Activated CD8-positive, alpha-beta T cell treated with anti-CD3 and anti-CD28 coated beads, Interleukin-2, amount 10 ng/mL, durations not matched to agents 7 days and 5 days (primary cell): ENCODE measurements at regions not wholly inside any gene's neighbourhood (a gene's known extent, or its start where the extent isn't known, plus 50 kb on each side); places are given as distances from the start of the nearest gene placed in this dataset.

Source experiments
- ATAC-seq: fragments of 150-1000 bp; cut with Tn5 transposase; one replicate; pipeline ENCODE4 v1.10.0; 2021; ENCODE audit warnings: moderate library complexity
- CTCF ChIA-PET: fragments of 350-600 bp; sonication (Branson Sonifier 250); formaldehyde crosslinking; loops from one replicate; lab custom pipeline; 2021; ENCODE audit warnings: antibody characterized with exemption; lab: Charles Lee
- POLR2A ChIA-PET: fragments of 350-600 bp; sonication (Branson Sonifier 250); formaldehyde crosslinking; loops from one replicate; lab custom pipeline; 2021; ENCODE audit warnings: antibody characterized with exemption; lab: Charles Lee
- DNase-seq: peaks from one replicate; pipeline ENCODE4 v3.0.0-alpha.2; 2020
- H3K27ac Mint-ChIP-seq: one replicate; pipeline ENCODE4 v1.8.0; 2021; ENCODE audit warnings: mild to moderate bottlenecking, mixed read lengths
- H3K27me3 Mint-ChIP-seq: one replicate; pipeline ENCODE4 v1.8.0; 2021; ENCODE audit warnings: low read depth, mixed read lengths
- H3K36me3 Mint-ChIP-seq: one replicate; pipeline ENCODE4 v1.8.0; 2021; ENCODE audit warnings: low read depth, mixed read lengths
- H3K4me1 Mint-ChIP-seq: one replicate; pipeline ENCODE4 v1.8.0; 2021; ENCODE audit warnings: low read depth, mixed read lengths
- H3K4me3 Mint-ChIP-seq: one replicate; pipeline ENCODE4 v1.8.0; 2021; ENCODE audit warnings: mild to moderate bottlenecking, mixed read lengths
- H3K9me3 Mint-ChIP-seq: one replicate; pipeline ENCODE4 v1.8.0; 2022; ENCODE audit warnings: mixed read lengths; ENCODE audit not compliant: insufficient read depth

DNA sequence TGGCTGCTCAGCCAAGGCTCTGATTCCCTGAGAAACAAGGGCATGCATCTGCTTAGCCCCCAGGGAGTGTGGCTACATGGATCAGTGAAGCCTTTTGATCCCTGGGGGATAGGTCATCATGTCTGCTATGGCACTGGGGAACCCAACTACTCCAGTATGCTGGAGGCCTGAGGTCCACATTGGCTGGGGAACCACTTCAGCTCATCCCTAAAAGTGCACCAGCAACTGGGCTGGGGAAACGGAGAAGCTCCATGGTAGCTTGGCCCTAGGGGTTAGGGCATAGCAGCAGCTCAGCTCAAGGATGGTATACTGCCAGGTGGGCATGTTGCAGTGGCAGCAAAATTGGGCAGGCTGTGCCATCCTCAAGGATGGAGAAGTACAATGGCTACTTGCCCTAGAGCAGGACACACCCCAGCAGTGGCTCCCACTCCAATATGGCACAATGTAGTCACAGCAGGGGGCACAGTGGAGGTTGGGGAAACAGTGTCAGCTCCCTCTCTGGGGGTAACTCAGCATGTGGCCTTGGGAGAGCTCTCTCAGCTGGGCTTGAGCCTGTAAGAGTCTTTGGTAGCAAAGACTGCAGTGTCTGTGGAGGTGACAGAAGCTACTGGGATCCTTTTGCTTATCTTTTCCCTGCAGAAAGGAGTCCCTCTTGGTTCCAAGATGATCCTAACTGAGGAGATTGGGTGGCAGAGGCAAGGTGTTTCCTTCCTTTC is 111.5 kb upstream of the FSTL4 start:
- no peak for DNase-seq
- H3K4me1 Mint-ChIP-seq = no peaks in the 10 kb centered on the region
- H3K27ac Mint-ChIP-seq = no peak overlapping the region
- ChIA-PET POLR2A (interaction anchor here (0.5 kb wide), 1 partner anchor 1215 kb away, joined by 4 read pairs; no protein-coding TSS in a partner anchor), CTCF (no interaction called here)
- ATAC-seq = no peak
- peaks cover 2% of the 10 kb centered on the region for H3K9me3 Mint-ChIP-seq
- peaks cover 9% of the 10 kb centered on the region for H3K27me3 Mint-ChIP-seq
- H3K4me3 Mint-ChIP-seq = no peak overlapping the region
- H3K36me3 Mint-ChIP-seq = no peaks in the 10 kb centered on the region

DNA sequence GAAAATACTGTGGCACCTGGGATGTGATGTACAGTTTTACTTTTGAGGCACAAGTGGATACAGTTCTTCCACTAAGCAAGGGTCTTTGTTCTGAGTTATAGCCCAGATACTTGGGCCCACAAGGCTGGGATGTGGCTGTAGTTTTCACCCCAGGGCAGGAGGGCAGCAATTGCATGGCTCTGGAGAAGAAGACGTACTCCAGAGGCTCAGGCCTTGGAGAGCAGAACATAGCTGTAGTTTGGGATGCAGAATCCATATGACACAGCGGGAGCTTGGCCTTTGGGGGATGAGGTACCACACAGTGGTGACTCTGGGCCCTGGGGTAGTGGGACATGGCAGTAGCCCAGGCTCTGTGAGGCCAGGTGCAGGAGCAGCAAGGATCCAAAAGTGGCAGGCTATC is 110.8 kb upstream of the FSTL4 start:
- Mint-ChIP-seq H3K27me3 (peaks cover 12% of the 10 kb centered on the region), H3K9me3 (peaks cover 2% of the 10 kb centered on the region), H3K36me3 (no peaks in the 10 kb centered on the region), H3K4me3 (no peak overlapping the region), H3K27ac (no peak overlapping the region), H3K4me1 (no peaks in the 10 kb centered on the region)
- ATAC-seq = no peak
- CTCF ChIA-PET = no interaction called here
- POLR2A ChIA-PET = interaction anchor here (0.5 kb wide), 1 partner anchor 1214 kb away, joined by 4 read pairs; no protein-coding TSS in a partner anchor
- no peak for DNase-seq

DNA sequence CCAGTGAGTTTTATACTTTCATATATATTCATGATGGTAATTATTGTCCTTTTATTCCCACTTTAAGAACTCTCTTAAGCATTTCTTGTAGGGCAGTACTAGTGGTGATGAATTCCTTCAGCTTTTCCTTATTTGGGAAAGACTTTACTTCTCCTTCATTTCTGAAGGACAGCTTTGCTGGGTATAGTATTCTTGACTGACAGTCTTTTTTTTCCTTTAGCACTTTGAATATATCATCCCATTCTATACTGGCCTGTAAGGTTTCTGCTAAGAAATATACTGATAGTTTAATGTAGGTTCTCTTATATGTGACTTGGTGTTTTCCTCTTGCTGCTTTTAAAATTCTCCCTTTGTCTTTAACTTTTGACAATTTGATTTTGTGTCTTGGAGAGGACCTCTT is 109.0 kb upstream of the FSTL4 start:
- CTCF ChIA-PET = no interaction called here
- Mint-ChIP-seq H3K9me3 (peaks cover 2% of the 10 kb centered on the region), H3K4me3 (no peak overlapping the region), H3K4me1 (no peaks in the 10 kb centered on the region), H3K27ac (no peak overlapping the region), H3K36me3 (no peaks in the 10 kb centered on the region), H3K27me3 (peaks cover 12% of the 10 kb centered on the region)
- ATAC-seq = no peak
- no peak for DNase-seq
- POLR2A ChIA-PET = no interaction called here

DNA sequence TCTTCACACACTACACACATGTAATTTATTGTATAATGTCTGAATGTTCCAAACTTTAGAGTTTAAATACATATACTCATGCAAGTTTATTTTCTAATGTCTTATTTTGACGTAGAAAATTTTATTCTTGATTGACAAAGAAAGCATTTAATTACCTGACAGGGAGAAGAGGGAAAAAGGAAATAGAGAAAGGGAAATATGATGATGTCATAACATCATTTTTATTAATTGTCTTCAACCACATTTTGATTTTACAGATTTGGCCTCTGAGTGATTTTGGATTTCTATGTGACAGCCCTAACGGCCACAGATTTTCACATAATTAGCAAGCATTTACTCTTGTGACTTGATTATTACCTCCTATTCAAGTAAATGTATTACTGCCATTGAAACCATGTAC is 106.1 kb upstream of the FSTL4 start:
- ChIA-PET CTCF (no interaction called here), POLR2A (no interaction called here)
- H3K9me3 Mint-ChIP-seq = peaks cover 2% of the 10 kb centered on the region
- H3K4me3 Mint-ChIP-seq = no peak overlapping the region
- no peak for ATAC-seq
- no peaks in the 10 kb centered on the region for H3K4me1 Mint-ChIP-seq
- peaks cover 17% of the 10 kb centered on the region for H3K27me3 Mint-ChIP-seq
- H3K36me3 Mint-ChIP-seq = no peaks in the 10 kb centered on the region
- DNase-seq = no peak
- no peak overlapping the region for H3K27ac Mint-ChIP-seq

DNA sequence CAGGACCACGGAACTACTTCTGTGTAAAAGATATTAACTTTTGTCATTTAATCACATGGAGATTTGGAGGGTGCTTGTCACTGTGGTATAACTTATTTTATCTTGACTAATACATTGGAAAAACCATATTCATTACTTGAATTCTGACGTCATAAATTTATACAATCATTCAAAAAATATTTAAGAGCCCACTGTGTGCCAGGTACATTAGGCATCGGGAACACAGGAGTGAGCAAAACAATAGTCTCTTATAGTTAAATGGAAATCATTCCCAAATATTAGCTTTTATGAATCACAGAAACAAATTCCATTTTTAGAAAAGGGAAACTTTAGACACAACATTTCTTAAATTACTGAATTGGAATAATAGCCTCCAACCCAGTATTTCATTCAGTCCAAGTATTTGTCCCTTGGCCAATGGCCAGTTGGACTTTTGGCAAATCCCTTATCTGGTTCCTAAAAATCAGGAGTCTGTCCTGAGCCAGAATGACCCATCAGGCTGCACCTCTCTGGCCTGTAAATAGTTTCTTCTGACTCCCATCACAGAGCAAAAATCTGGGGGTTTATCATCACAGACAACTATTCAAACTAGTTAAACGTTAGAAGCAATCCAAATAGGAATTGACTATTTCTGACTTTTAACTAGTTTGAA is 104.3 kb upstream of the FSTL4 start:
- ATAC-seq (no peak), DNase-seq (no peak)
- H3K4me3 Mint-ChIP-seq = no peak overlapping the region
- H3K9me3 Mint-ChIP-seq = peaks cover 2% of the 10 kb centered on the region
- no peak overlapping the region for H3K27ac Mint-ChIP-seq
- H3K27me3 Mint-ChIP-seq = peaks cover 17% of the 10 kb centered on the region
- H3K36me3 Mint-ChIP-seq = no peaks in the 10 kb centered on the region
- ChIA-PET POLR2A (interaction anchor here (0.5 kb wide), 1 partner anchor 12 kb away, joined by 3 read pairs; no protein-coding TSS in a partner anchor), CTCF (no interaction called here)
- no peaks in the 10 kb centered on the region for H3K4me1 Mint-ChIP-seq

DNA sequence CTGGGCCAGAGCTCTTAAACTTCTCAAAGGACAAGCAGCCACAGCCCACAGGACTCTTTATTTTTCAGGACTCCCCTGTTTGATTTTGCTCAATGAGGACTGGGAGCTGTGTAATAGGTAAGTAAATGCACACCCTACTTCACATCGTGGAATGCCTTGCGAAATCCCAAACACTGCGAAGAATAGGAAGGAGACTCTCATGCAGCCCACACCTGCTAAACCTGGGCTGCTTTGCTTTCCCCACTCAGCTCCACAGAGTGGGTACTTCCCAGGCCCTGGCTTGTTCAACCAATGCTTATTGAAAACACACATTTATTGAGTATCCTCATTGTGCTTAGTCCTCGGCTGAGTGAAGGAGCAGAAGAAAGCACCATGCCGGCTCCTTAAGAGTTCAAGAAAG is 103.3 kb upstream of the FSTL4 start:
- H3K4me3 Mint-ChIP-seq = no peak overlapping the region
- ChIA-PET POLR2A (no interaction called here), CTCF (no interaction called here)
- H3K27ac Mint-ChIP-seq = no peak overlapping the region
- H3K36me3 Mint-ChIP-seq = no peaks in the 10 kb centered on the region
- peaks cover 14% of the 10 kb centered on the region for H3K27me3 Mint-ChIP-seq
- no peak for DNase-seq
- H3K4me1 Mint-ChIP-seq = no peaks in the 10 kb centered on the region
- peaks cover under 1% of the 10 kb centered on the region for H3K9me3 Mint-ChIP-seq
- no peak for ATAC-seq

DNA sequence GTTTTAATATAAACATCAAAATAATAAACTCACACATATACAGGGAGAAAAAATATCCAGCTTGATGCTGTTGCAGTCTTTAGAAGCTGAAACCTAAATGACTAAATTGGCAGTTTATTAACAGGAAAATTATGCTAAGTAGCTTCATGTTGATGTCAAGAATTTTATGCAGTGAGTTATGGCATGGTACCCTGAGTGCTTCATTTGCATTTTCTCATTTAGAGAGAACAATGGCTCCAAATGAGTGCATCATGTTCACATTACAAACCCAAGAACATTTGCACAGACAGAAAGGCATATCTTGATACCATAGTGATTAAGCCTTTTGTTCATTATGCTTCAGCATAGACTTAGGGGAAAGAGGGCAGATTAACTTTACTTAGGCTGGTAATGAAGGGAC is 102.9 kb upstream of the FSTL4 start:
- Mint-ChIP-seq H3K4me3 (no peak overlapping the region), H3K36me3 (no peaks in the 10 kb centered on the region), H3K27ac (no peak overlapping the region), H3K4me1 (no peaks in the 10 kb centered on the region), H3K27me3 (peaks cover 12% of the 10 kb centered on the region), H3K9me3 (no peaks in the 10 kb centered on the region)
- DNase-seq (no peak), ATAC-seq (no peak)
- CTCF ChIA-PET = no interaction called here
- POLR2A ChIA-PET = no interaction called here

DNA sequence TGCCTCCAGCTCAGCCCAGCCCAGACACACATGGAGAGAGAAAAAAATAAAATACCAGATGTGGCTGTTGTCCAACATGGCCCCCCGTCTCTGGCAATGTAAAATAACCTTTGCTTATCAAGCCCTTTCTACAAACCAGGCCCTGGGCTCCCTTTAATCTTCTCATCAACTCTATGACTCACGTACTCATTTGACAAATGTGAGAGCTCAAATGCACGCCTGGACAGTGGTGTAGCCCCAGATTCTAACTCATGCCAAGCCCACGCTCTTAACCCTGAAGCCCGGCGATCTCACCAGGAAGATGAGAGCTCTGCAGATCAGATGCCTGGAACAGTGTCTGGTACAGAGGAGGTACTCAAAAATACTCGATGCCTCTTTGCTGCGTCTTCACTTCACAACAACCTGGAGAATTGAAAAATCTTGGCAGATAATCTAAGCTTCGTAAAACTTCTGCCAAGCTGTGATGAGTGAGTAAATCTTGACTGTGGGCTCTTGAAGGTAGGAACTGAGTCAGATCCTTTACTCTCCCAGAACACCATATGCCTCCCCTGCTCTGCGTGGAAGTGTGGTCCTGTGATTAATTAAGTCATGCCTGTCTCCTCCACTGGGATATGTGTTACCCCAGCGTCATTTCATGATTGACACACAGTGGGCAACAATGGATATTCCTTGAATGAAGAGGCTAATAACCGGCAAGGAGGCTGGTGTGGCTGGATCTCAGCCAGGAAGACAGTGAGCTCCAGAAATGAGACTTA is 102.0 kb upstream of the FSTL4 start:
- no peak overlapping the region for H3K27ac Mint-ChIP-seq
- H3K4me1 Mint-ChIP-seq = no peaks in the 10 kb centered on the region
- no peak overlapping the region for H3K4me3 Mint-ChIP-seq
- no peaks in the 10 kb centered on the region for H3K9me3 Mint-ChIP-seq
- peaks cover 12% of the 10 kb centered on the region for H3K27me3 Mint-ChIP-seq
- ChIA-PET POLR2A (no interaction called here), CTCF (interaction anchor here (1.0 kb wide), 1 partner anchor 155 kb away, joined by 4 read pairs; no protein-coding TSS in a partner anchor)
- DNase-seq (no peak), ATAC-seq (no peak)
- no peaks in the 10 kb centered on the region for H3K36me3 Mint-ChIP-seq

DNA sequence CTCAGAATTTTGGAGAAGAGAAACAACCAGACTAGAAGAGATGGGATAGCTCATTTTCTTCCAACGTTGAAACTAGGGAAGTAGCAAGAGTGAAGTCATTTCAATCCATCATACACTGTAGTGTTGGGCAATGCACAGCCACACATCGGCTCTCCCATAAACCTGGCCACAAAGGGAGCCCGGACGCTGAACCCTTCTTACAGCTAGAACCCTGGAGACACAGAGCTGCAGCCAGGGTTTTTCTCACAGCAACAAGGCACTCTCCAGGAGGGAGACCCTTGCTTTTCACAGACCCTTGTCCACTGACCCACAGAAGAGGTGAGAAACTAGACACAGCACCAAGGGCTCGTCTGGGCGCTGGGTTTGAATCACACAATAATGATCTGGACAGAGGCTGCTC is 101.4 kb upstream of the FSTL4 start:
- H3K4me3 Mint-ChIP-seq = no peak overlapping the region
- H3K9me3 Mint-ChIP-seq = no peaks in the 10 kb centered on the region
- DNase-seq (no peak), ATAC-seq (no peak)
- H3K36me3 Mint-ChIP-seq = no peaks in the 10 kb centered on the region
- no peaks in the 10 kb centered on the region for H3K4me1 Mint-ChIP-seq
- H3K27ac Mint-ChIP-seq = no peak overlapping the region
- H3K27me3 Mint-ChIP-seq = peaks cover 12% of the 10 kb centered on the region
- POLR2A ChIA-PET = no interaction called here
- CTCF ChIA-PET = interaction anchor here (1.0 kb wide), 1 partner anchor 155 kb away, joined by 4 read pairs; no protein-coding TSS in a partner anchor

DNA sequence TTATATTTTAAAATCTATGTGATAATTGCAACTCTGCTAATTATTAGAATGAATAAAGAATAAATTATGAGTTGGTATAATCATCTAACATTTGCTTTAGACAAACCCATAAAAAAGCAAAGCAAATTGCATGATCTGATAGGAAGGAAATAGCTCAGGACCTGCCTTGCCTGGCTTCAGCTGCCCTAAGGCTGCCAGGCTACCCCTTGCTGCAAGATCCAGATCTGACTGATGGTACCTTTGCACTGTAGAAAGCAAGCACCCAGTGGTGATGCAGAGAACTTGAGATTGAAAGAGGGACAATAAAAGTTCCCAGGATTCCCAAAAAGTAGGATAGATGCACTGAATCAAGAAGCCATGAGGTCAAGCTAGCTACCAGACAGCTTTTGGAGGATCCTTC is 100.9 kb upstream of the FSTL4 start:
- POLR2A ChIA-PET = no interaction called here
- Mint-ChIP-seq H3K27ac (no peak overlapping the region), H3K9me3 (no peaks in the 10 kb centered on the region), H3K27me3 (peaks cover 8% of the 10 kb centered on the region), H3K36me3 (no peaks in the 10 kb centered on the region), H3K4me1 (no peaks in the 10 kb centered on the region), H3K4me3 (no peak overlapping the region)
- ATAC-seq (no peak), DNase-seq (no peak)
- CTCF ChIA-PET = interaction anchor here (1.0 kb wide), 1 partner anchor 156 kb away, joined by 4 read pairs; no protein-coding TSS in a partner anchor

DNA sequence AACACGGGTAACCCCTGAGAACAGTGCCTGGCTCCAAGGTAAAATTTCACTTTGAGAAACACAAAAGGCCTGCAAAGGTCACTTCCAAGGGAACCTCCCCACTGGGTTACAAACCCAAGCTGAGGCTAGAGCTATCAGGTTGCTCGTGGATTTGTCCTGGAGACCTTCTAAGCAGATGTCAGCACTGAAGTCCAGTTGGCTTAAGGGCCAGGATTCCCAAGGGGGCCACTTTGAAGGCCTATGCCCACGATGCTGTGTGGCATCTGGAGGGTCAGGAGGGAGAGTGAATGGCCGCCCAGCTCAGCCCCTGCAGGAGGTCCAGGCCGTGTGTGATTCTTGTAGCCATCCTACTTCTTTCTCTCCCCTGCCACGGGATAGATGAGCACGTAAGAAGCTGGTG is 100.2 kb upstream of the FSTL4 start:
- no peaks in the 10 kb centered on the region for H3K4me1 Mint-ChIP-seq
- ChIA-PET POLR2A (no interaction called here), CTCF (no interaction called here)
- no peaks in the 10 kb centered on the region for H3K9me3 Mint-ChIP-seq
- H3K27ac Mint-ChIP-seq = no peak overlapping the region
- H3K36me3 Mint-ChIP-seq = no peaks in the 10 kb centered on the region
- no peak overlapping the region for H3K4me3 Mint-ChIP-seq
- ATAC-seq (no peak), DNase-seq (no peak)
- H3K27me3 Mint-ChIP-seq = peaks cover 7% of the 10 kb centered on the region

DNA sequence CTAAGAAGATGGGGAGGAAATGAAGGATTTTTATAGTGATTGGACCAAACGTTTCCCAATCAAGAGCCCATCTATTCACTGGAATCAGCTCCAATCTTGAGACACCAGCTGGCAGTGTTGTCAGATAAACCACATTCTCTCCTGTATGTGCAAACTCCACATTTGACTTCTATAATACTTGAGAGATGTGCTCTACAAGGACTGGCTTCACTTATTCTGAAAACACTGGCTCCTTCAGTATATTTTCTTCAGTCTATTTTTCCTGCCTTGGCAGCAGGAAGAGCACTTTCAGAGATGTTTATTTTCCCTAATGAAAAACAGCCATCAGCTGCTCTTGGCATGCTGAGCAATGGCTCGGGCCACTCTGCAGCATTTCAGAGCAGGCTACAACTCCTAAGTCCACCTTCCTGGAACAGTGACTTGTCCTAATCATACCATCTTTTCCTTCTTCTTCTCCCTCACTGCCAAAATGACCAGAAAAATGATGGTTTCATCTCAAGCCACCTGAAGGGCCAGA is 96.9 kb upstream of the FSTL4 start:
- Mint-ChIP-seq H3K4me3 (no peak overlapping the region), H3K27me3 (peaks cover 2% of the 10 kb centered on the region), H3K9me3 (no peaks in the 10 kb centered on the region), H3K36me3 (no peaks in the 10 kb centered on the region), H3K4me1 (no peaks in the 10 kb centered on the region), H3K27ac (no peak overlapping the region)
- no peak for DNase-seq
- no peak for ATAC-seq
- ChIA-PET CTCF (no interaction called here), POLR2A (no interaction called here)
